Fibroblast of pulmonary artery (primary cell): ENCODE measurements at regions not wholly inside any gene's neighbourhood (a gene's known extent, or its start where the extent isn't known, plus 50 kb on each side); places are given as distances from the start of the nearest gene placed in this dataset.

ENCODE experiments used
- DNase-seq: peaks from one replicate; pipeline ENCODE4 v3.0.0-alpha.2; 2010; ENCODE audit warnings: low read depth
- H3K4me3 ChIP-seq: replicated peaks from 2 replicates; pipeline ENCODE4 v1.5.1; 2011; ENCODE audit warnings: low read depth, mild to moderate bottlenecking, control low read depth, low read length, moderate library complexity
- TF ChIP-seq, protein P1 (sequence below): IDR thresholded peaks from 2 replicates; pipeline ENCODE4 v1.5.1; 2011; ENCODE audit warnings: mild to moderate bottlenecking, control low read depth, low read length, inconsistent platforms; ENCODE audit errors: missing control alignments

GRCh38 chr9:23243523-23243922 is 582.5 kb downstream of the ELAVL2 start:
- DNase-seq, result no peak
- TF ChIP-seq, protein P1, sequence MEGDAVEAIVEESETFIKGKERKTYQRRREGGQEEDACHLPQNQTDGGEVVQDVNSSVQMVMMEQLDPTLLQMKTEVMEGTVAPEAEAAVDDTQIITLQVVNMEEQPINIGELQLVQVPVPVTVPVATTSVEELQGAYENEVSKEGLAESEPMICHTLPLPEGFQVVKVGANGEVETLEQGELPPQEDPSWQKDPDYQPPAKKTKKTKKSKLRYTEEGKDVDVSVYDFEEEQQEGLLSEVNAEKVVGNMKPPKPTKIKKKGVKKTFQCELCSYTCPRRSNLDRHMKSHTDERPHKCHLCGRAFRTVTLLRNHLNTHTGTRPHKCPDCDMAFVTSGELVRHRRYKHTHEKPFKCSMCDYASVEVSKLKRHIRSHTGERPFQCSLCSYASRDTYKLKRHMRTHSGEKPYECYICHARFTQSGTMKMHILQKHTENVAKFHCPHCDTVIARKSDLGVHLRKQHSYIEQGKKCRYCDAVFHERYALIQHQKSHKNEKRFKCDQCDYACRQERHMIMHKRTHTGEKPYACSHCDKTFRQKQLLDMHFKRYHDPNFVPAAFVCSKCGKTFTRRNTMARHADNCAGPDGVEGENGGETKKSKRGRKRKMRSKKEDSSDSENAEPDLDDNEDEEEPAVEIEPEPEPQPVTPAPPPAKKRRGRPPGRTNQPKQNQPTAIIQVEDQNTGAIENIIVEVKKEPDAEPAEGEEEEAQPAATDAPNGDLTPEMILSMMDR, result no peak
- no peak overlapping the region for H3K4me3 ChIP-seq

DNA sequence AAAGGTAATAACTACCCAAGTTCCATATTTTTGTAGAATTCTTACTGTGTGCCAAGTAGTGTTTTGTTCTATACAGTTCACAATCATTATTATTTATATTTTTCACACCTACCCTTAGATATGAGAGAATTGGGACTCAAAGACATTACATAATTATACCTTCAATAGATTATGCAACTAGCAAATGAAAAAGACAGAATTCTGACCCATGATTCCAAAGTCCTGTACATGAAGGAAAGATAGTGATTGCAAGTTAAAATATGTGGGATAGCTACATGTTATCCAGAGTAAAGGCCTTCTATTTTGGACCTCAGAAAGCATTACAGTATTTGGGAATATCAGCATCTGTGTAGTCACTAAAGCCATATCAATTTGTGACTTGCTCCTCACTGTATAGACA is 581.0 kb downstream of the ELAVL2 start:
- TF ChIP-seq, protein P1, result no peak
- DNase-seq, result no peak
- no peak overlapping the region for H3K4me3 ChIP-seq

DNA sequence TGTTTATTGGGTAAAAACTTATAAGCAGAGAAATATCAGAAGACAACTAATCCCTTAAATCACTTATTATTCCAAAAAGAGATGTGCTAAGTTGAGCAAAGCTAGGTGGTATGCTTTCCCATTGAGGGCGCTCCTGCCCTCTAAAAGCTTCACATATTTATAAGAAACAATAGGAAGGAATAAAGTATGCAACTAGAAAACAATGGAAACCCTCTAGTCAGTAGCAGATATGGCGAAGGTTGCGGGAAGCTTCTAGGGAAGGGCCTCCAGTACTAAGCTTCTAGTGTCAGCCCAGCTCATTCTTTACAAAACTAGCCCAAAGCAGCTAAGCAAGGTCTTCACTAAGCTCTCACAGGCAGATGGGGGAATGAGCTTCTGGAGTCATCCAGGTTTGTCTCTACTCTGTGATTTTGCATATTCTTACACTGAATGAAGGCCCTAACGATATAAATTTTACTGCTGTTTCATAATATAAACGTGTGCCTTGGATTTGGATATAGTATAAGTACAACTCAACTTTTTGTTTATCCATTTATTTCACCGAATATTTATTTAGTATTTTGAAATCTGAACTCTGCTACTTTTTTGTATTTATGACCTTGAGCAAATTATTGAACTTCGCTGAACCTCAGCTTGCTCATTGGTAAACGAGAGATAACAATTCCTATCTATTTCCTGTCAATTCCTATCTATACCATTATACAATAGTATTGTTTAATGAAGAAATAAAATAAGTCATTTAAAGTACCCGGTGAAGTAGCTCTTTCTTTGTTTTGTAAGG is 571.4 kb downstream of the ELAVL2 start:
- H3K4me3 ChIP-seq, result no peak overlapping the region
- no peak for DNase-seq
- TF ChIP-seq, protein P1, result no peak

DNA sequence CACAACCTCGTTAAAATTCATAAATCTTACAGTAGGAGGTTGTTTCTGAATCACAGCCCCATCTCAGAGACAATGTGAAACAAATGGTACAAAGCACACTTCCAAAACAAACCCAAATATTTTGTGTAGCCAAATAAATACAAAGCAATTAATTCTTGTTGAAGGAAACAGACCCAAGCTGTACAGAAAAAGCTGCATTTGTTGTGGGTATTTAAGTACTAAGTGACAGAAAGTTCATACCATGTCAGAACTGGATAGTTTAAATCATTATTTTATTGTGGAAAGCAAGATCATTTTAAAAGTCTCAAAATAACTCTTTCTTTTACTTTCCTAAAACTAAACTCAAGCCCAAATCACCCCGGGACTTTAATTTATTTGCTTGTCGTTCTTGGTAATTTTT is 570.7 kb downstream of the ELAVL2 start:
- no peak overlapping the region for H3K4me3 ChIP-seq
- no peak for DNase-seq
- TF ChIP-seq, protein P1, result no peak

DNA sequence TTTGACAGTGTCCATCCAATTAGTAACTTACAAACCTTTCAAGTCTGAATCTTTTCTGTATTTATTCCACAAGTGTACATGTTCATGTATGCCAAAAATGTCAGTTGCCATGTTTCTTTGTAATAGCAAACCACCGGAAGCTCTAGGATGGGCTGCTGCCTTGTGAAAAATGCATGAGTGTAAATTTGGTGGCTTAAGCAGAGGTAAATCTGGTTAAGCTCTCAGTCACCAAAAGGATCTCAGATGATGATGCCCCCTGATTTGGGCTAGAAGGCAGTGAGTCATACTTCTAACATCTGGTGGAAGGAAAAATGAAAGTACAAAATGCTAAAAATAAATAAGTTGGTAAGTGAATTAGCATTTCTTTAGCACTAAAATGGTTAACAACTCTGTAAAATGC is 567.5 kb downstream of the ELAVL2 start:
- DNase-seq, result no peak
- no peak overlapping the region for H3K4me3 ChIP-seq
- TF ChIP-seq, protein P1, result no peak

DNA sequence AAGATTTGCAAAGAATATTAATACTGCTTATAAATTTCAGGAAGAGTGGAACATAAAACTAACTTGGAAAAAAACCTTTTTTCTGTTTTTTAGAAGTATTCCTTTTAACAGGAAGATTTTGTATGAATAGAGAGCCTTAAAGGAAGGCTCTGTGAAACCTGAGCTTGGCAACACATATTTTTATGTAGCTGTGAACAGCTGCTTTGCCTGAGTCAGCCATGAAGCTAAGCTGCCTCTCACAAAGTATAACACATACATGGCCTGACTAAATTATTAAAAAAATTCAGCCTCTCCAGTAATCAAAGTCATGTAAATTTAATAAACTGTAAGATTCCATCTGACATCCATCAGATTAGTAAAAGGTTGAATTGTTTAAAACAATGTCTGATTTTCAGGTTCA is 547.5 kb downstream of the ELAVL2 start:
- H3K4me3 ChIP-seq, result no peak overlapping the region
- TF ChIP-seq, protein P1, result no peak
- DNase-seq, result no peak

DNA sequence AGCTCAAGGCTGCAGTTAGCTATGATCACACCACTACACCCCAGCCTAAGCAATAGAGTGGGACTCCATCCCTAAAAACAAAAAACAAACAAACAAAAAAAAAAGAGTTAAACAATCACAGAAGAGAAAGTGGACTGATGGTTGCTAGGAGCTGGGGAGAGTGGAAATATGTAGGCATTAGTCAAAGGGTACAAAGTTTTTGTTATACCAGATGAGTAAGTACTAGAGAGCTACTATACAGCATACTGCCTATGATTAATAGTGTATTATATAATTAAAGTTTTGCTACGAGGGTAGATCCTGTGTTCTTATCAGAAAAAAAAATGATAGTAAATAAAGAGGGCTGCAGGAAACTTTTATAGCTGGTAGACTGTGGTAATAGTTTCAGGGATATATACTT is 538.6 kb downstream of the ELAVL2 start:
- no peak for DNase-seq
- TF ChIP-seq, protein P1, result no peak
- H3K4me3 ChIP-seq, result no peak overlapping the region
